AML-193 (cell line): ENCODE measurements at regions not wholly inside any gene's neighbourhood (a gene's known extent, or its start where the extent isn't known, plus 50 kb on each side); places are given as distances from the start of the nearest gene placed in this dataset.

Experiments used
- DNase-seq, 2 experiments: peaks; one replicate each; lab custom pipeline; 2025; lab: John Stamatoyannopoulos, UW

GRCh38 chr6:8739454-8739853 lies 304.1 kb upstream of the SLC35B3 start:
- no peak for DNase-seq

- DNase-seq: no peak
Observed at GRCh38 chr6:8738951-8739350, 303.6 kb upstream of the SLC35B3 start.

- no peak for DNase-seq
Observed at GRCh38 chr6:8736156-8736895, 301.0 kb upstream of the SLC35B3 start.

- no peak for DNase-seq
Observed at GRCh38 chr6:8733879-8734278, 298.5 kb upstream of the SLC35B3 start.

GRCh38 chr6:8731874-8732273 lies 296.5 kb upstream of the SLC35B3 start:
- DNase-seq: no peak

- DNase-seq: no peak
Observed at GRCh38 chr6:8710668-8711431, 275.5 kb upstream of the SLC35B3 start.

GRCh38 chr6:8707956-8708772 lies 272.8 kb upstream of the SLC35B3 start:
- peak; percentile 2 to 11 for DNase-seq

GRCh38 chr6:8707369-8707768 lies 272.0 kb upstream of the SLC35B3 start:
- DNase-seq: no peak

GRCh38 chr6:8705435-8706020 lies 270.2 kb upstream of the SLC35B3 start:
- no peak for DNase-seq

- no peak for DNase-seq
Observed at GRCh38 chr6:8703059-8703458, 267.7 kb upstream of the SLC35B3 start.

GRCh38 chr6:8688821-8689220 lies 253.5 kb upstream of the SLC35B3 start:
- no peak for DNase-seq

- no peak for DNase-seq
Observed at GRCh38 chr6:8686077-8686476, 250.7 kb upstream of the SLC35B3 start.

GRCh38 chr6:8683204-8683603 lies 247.9 kb upstream of the SLC35B3 start:
- no peak for DNase-seq

- DNase-seq: no peak
Observed at GRCh38 chr6:8679823-8680222, 244.5 kb upstream of the SLC35B3 start.

GRCh38 chr6:8678466-8678865 lies 243.1 kb upstream of the SLC35B3 start:
- DNase-seq: no peak

GRCh38 chr6:8674126-8674525 lies 238.8 kb upstream of the SLC35B3 start:
- DNase-seq: no peak

GRCh38 chr6:8672882-8673281 lies 237.5 kb upstream of the SLC35B3 start:
- DNase-seq: no peak

GRCh38 chr6:8670792-8671191 lies 235.4 kb upstream of the SLC35B3 start:
- no peak for DNase-seq

- no peak for DNase-seq
Observed at GRCh38 chr6:8664700-8665099, 229.4 kb upstream of the SLC35B3 start.

- no peak for DNase-seq
Observed at GRCh38 chr6:8664070-8664469, 228.7 kb upstream of the SLC35B3 start.

GRCh38 chr6:8659404-8660189 lies 224.3 kb upstream of the SLC35B3 start:
- no peak for DNase-seq
